ENCODE measurements at regions not wholly inside any gene's neighbourhood (a gene's known extent, or its start where the extent isn't known, plus 50 kb on each side); places are given as distances from the start of the nearest gene placed in this dataset.

DNA sequence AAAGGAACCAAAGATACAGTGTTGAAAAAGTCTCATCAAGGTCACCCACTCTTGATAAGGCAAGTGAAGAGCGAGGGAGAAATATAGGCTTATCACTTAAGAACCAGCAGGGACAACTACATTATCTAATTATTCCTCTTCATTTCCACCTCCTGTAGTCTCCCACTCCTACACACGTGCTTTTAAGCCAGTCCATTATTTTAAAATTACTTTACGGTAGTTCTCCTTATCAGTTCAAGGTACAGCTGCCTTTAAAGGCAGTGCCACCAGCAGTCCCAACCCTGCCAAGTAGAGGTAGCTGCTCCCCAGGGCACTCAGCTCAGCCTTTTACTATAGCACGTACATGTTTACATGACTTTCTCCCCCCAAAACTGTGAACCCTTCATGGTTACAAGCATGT lies 161.5 kb upstream of the BLID start:
- intact Hi-C loops (cut with micrococcal nuclease) = no loop called here

DNA sequence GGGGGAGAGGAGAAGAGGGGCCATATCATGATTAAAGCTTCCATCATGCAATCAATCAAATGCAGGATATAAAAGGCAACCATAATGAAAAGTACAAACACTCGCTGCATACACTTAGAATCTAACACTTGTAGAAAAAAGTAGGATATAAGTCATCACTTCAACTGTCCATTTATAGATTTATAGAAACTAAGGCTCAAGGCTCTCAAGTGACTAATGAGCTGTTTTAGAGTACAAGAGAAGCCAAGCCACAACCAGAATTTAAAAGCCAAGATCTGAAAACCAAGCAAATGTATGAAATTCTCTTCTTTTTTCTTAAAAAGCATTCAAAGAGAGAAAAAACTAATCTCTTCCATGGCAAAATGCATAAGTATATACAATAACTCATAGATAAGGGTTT lies 160.2 kb upstream of the BLID start:
- intact Hi-C loops (cut with micrococcal nuclease) = no loop called here

DNA sequence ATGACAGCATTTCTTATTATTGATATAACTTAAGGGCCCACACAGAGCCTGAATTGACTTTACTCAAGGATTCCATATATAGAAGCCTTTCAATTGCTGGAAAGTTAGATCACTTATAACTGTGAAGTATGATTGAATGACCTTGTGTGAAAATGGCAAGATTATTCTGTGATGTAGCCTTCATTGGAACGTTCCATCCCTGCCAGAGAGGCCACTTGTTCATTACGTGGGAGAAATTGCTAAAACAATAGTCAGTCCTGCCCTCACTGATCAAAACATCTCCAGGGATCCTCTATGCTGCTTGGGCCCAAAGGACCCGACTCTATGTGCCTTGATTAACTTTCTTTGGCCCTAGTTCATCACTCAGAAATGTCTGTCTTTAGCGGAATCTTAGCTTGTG lies 159.5 kb upstream of the BLID start:
- intact Hi-C loops (cut with micrococcal nuclease) = no loop called here

DNA sequence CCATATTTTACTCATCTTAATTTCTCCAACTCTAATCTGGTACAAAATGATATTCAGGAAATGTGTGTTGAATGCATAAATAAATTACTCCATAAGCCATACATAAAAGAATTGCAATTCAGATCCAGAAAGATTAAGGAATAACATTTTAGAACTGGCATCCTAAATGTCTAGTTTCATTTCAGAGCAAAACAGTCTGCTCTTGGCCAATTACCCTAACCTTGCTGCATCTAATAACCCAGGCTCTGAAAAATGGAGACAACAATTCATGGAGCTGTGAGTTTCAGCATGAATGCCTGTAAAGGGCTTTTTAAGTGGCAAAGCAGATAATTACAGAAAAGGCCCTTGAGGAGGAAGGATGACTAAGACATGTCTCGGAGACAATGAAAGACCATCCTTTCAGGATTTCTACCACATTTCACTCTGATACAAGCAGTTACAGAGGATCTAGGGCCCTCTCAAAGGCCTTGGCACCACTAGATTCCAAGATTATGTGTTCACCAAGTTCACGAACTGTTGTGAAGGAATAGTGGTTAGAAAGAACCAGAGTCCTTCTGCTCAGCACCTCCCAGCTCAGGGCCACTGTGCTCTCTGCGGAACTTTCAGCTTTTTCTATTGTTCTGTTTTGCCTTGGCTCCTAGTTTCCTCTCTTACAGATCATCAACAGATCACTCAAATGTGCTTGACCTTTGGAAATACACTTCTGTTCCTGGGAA lies 157.6 kb upstream of the BLID start:
- intact Hi-C loops (cut with micrococcal nuclease) = no loop called here

DNA sequence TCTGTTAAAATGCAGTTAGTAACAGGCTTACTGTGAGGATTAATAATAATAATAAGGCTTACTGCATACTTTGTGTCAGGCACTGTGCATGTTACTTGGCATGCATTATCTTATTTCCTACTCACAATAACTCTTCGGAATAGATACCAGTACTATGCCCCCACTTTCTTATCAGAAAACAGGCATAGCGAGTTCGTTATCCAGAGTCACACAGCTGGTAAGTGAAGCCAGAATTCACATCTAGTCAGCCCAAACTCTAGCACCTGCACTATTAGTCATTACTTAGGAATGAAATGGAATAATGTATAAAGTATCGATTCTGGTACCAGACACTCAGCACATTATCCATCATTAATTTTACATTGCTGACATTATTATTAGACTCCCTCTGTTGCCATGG lies 155.7 kb upstream of the BLID start:
- intact Hi-C loops (cut with micrococcal nuclease) = no loop called here

DNA sequence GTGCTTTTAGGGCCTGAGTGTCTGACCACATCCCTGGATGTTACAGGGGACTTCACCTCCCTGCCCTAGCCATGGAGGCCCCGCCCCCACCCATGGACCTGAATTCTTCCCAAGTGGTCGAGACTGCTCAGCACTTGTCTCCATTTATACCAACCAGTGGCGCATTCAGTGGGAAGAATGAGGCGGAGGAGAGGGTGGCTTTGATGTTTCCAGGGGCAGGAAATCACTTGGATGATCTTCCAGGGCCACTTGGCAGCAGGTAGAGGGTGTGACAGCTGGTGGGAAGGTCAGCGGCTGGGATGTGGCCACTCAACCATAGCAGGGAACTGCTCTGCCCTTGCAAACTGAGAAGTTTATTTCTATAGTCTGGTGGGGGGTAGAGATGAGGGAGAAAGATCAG lies 155.1 kb upstream of the BLID start:
- intact Hi-C loops (cut with micrococcal nuclease) = no loop called here

DNA sequence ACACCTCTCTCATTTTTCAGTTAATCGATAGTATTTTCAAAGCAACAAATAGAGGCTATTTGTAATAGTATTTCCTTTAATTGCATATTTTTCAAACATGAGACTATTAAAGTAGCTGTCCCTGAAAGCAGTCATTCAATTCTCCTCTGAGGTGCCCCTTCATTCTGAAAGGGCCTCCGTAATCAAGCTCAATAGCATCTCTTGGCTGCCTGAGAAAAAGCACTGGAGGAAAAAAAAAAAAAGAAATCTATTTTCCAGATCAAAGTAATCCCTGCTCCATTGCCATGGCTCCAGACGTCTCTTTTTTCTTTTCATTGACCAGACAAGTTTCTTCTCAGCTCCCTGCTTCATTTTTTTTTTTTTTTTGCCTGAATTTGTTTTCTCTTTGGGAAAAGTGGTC lies 154.5 kb upstream of the BLID start:
- intact Hi-C loops (cut with micrococcal nuclease) = no loop called here

DNA sequence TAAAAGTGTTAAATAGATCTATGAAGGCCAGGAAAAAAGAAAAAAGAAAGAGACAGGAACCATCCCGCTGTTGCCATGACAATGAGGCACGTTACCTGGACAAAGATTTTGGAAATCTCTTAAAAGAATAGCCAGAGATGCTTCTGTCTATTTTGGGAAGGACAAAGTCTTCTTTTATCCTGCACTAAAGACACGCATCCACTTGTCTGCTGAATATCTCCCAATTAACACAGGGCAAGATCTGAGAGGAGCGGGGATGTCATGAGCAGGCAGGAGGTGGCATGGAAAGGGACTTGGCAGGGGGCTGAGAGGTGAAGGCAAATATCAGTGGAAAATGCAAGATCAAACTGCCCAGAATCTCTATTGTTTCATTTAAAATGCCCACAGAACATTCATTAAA lies 153.8 kb upstream of the BLID start:
- intact Hi-C loops (cut with micrococcal nuclease) = no loop called here

DNA sequence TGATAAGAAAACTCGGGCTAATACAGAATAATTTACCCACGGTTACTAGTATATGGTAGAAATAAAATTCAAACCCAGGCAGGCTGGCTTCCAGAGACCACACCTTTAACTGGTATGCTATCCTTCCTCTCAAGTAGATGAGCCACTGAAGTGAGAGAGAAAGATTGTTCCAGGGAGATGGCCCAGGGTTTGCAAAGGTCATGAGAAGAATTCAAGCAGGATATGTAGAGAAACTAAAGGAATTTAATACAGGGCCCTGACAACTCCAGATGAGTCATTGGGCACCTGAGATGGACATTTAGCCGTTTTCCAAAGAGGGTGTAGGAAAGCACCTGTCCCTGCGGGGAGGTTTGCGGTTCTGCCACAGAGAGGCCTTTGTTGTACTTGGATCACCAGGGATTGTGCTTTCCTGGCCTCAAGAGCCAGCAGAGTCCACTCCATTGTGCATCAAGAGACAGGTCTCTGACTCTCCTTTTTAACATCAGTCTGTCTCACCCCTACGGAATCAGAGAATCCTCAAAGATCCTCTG lies 152.7 kb upstream of the BLID start:
- intact Hi-C loops (cut with micrococcal nuclease) = no loop called here

DNA sequence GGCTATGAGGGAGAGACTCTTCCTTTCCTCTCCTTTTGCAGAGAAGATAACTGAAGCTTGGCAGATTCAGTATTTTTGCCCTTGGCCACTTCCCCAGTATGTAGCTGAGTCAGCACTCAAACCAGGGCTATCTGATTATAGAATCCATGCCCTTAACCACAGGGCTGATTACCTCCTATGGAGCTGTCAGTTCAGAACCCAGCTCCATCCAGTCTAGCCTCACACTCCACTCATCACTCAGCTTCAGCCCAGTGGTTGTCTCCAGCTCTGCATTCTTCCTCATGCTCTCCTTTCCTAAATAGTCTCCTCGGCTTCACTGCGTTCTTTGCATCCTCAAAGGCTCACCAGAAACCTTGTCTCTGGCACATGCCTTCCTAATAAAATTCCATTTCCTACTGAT lies 151.6 kb upstream of the BLID start:
- intact Hi-C loops (cut with micrococcal nuclease) = no loop called here

DNA sequence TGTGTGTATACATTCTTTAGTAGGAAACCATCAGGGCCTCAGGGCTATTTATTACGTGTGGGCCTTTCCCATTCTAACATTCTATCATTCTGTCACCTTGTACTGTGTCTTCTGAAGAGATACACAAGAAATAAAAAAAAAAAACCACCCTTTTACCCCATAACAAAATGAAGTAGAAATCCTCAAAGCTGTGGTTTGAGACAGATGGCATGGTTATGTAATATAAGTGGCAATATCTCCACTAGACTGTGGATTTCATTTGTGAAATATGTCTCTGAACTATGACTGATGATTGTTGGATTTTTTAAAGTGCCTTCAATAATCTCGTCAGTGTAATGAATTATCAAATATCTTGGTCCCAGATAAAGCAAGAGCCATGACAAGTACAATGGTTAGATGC lies 150.0 kb upstream of the BLID start:
- intact Hi-C loops (cut with micrococcal nuclease) = no loop called here

DNA sequence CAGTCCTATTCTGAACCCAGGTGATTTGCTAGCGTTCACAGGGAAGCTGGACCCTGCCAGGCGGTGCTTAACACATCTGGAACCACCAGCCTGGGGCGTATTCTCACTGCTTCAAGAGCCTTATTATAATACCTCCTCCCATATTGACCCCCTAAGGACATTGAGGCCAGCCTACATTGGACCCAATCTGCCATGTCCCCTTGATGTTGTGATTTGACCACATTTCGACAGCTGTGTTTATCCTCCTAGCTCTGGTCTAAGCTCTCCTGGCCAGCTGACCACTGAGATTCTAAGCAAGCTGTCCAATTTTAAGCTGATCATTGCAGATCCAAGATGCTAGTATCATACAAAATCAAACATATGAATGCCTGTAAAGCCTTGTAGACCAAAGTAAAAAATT lies 148.1 kb upstream of the BLID start:
- intact Hi-C loops (cut with micrococcal nuclease) = no loop called here

DNA sequence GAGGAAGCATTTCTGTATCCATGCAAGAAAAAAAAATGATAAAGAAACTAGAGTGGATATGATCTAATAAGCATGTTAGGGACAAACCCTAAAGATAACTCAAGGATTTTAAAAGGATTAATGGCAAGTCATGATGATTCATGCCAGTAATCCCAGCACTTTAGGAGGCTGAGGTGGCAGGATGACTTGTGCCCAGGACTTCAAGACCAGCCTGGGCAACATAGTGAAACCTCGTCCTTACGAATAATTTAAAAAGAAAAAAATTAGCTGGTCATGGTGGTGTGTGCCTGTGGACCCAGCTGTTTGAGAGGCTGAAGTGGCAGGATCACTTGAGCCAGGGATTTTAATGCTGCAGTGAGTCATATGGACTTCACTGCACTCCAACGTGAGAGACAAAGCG lies 145.5 kb upstream of the BLID start:
- intact Hi-C loops (cut with micrococcal nuclease) = no loop called here

DNA sequence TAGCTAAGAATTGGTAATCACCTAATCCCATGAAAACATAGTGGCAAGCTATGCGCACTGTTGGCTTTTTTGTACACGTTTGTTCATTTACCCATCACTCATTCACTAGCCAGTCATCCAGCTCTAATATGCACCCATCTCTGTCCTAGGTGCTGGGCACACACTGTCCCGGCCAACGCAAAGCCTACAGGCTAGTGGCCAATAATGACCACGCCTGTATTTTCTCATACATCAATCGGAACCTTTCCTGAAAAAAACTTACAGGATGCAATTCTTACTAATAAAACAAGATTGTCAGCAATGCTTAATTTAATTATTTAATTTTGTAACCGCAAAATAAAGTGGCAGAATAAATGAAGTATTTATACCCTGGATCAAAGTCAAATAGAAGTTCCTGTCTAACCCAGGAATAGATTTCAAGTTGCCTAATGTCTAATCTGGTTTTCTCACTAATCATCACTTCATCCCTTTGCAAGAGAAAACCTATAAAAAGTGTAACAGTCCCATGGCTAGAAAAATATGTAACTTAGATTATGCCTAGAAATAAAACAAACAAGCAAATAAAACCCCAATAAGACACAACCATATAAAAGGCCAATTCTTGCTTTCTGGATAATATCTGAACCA lies 143.3 kb upstream of the BLID start:
- intact Hi-C loops (cut with micrococcal nuclease) = no loop called here

DNA sequence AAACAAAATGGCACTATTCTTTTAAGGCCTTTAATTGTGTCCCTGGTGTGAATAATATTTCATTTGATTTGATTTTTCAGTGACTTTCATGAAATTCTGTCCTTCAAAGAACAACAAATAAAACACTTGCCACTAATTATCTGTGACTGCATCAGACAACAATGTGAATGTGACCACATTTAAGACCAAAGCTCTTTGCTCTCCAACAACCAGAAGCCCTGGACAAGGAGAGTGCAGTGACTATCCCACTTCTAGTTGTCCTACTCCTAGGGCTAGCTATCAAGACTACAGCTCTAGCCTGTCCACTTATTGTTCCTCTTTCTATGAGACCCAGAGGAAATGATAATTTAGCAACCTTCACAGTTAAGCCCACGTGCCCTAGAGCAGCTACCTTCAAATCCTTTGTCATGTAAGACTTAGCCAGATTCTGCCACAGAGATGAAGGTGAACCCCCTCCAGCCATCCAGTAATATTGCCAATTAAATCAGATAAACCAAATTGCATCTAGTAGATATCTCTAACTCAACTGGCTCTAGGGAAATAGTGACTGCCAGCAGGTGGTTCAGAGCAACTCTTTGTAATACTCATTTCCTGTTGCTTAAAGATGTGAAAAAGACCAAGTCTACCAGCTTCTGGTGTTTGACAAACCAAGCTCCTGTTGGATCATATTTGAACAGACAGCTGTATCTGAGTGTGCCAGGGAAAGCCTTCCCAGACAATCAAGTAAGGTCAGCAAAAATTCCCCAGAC lies 142.6 kb upstream of the BLID start:
- intact Hi-C loops (cut with micrococcal nuclease) = no loop called here

DNA sequence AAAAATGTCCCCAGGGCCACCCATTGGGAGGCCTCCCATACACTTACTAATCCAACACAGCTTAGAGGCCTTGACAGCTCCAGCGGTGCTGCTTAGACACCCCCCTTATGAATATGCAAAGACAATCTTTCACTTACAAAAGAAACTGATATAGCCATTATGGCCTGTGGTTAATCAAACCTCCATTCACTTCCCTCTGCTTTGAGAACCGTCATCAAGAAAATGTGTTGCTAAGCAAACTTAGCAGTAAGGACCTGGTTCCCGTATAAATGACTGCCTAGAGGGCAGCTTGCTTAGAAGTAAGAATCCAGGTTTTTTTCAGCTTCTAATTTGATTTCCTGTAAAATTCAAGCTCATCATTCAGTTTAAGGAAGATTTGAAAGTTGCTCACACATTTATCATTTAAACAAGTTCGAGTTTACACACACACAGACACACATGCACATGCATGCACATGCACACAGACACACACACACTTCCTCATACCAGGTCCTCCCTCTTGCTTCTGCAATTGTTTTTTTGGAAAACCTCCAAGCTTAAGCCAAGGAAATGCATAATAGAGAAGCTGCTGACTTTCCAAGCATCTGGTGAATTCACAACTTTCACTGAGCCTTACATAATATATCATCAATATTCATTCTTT lies 137.7 kb upstream of the BLID start:
- intact Hi-C loops (cut with micrococcal nuclease) = no loop called here

DNA sequence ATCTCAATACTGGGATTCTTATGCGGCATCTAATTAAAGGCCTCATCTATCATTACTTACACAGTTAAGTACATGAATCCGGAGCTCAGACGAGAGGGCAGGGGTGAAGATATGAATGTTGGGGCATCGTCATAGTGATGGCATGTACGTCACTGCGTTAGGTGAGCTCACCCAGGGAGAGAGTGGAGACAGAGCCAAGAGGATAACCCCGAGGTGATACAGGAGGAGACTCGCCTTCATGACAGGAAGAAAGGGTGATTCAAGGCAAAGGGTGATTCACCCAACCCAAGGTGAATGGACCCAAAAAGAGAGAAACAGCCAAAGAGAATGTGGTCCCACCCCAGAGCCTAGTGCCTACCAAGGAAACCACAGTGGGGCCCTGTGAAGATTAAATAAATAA lies 132.9 kb upstream of the BLID start:
- intact Hi-C loops (cut with micrococcal nuclease) = no loop called here

DNA sequence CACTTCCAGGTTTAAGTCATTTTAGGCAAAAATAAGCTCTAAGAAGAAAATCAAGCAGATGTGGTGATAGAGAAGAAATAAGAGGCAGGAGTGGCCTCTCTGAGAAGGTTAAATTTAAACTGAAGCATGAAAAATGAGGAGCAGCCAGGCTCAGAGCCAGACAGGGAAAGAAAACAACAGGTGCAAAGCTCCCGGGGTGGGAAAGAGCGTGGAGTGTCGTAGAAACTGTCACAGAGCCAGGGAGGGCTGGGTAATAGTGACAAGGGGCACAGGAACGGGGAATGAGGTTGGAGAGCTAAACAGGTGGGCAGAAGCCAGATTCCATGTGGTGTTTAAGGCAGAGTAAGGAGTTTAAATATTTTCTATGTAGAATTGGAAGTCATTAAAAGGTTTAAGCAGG lies 132.1 kb upstream of the BLID start:
- intact Hi-C loops (cut with micrococcal nuclease) = no loop called here

DNA sequence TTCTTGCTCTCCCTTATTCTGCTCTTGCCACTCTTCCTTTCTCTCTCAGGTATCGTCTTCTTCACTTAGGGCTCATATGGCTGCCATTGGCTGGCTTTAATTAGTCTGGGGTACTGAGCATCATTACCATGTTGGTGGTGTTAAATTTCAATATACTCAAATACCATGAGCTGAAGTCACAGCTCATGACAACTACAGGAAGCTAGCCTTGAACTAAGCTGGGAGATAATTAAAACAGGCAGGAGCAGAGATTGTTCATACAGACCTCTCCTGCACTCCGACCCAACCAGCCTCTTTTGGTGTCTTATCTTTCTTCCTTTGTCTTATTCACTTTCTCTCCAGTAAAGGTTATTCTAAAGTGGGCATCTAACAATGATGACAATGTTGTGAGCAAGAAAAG lies 130.9 kb upstream of the BLID start:
- intact Hi-C loops (cut with micrococcal nuclease) = no loop called here

DNA sequence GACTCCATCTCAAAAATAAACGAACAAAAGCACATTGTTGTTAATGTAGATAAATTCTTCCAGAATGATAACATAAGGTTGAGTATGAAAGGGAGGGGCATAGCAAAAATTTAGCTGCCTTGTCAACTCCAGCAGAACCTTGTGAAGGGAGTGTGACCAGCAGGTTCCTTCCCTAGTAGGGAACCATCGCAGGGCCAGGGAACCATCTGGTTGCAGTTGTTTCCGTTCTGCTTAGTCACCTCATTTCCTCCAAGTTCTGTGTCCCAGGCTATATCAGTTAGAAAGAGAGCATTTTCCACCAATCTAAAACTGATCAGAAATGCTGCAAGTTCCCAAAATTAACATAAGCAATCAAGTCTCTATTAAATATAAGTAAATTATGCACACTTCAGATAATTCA lies 126.7 kb upstream of the BLID start:
- intact Hi-C loops (cut with micrococcal nuclease) = no loop called here

DNA sequence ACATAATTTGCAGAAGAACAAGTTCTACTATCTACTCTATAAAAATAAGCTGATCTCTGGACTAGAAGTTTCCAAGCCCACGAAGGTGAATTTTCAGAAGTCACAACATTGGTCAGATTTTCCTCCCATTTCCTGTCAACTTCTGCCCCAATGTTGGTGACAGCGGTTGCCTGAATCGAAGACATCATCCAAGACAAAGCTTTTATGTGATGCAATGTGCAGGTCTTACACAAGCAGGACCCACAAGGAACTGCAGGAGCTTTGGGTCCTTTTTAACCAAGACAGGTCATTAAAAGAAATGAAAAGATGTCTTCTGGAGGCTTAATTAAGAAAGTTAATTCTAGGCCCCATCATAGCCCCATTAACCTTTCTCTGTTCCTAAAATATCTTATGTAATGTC lies 125.6 kb upstream of the BLID start:
- intact Hi-C loops (cut with micrococcal nuclease) = no loop called here

DNA sequence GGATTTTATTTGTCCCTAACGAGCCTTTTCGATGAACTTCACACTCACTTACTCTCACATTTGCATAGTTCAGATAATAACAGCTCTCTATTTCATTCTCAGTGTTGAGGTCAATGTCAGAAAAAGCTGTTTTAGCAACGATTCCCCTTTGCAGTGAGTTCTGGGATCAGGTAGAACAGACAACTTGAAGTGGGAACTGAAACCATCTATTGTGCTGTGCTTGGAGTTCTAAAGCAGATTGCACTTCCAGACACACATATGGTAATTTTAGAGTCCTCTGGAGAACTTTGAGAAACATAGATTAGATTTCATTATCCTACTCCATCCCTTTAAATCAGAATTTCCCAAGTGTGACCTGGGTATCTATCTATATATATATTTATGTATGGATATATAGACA lies 124.6 kb upstream of the BLID start:
- intact Hi-C loops (cut with micrococcal nuclease) = no loop called here

Measured in T-helper 1 cell treated with Interleukin-12 subunit alpha and Interleukin-12 subunit beta and Interleukin-4 antibody, amounts not matched to agents 30 ng/mL and 1 ng/mL, for 36 hours (primary cell).